ENCODE measurements at regions not wholly inside any gene's neighbourhood (a gene's known extent, or its start where the extent isn't known, plus 50 kb on each side); places are given as distances from the start of the nearest gene placed in this dataset.

- no peak for TF ChIP-seq CTCF (IDR thresholded peaks at IDR 0.05)
- TF ChIP-seq EZH2 (IDR thresholded peaks at IDR 0.05; ENCODE audit: borderline replicate concordance, insufficient read depth, low read depth, low read length, poor library complexity, severe bottlenecking) = no peak
- Histone ChIP-seq H3K4me2 (replicated peaks; ENCODE audit: low read depth, low read length, poor library complexity, severe bottlenecking) (no peak overlapping the region), H3K4me1 (ENCODE audit: control insufficient read depth in 2 of 2, insufficient read depth in 2 of 2, low read length in 2 of 2) (no peaks in the 10 kb centered on the region), H3K27ac (ENCODE audit: low read length in 2 of 2) (no peak overlapping the region), H3K4me3 (ENCODE audit: control extremely low read depth in 1 of 5, extremely low read depth in 1 of 5, insufficient read depth in 1 of 5, low read depth in 2 of 5, low read length in 4 of 5) (no peak overlapping the region), H2AFZ (ENCODE audit: insufficient read depth, low read depth, low read length, poor library complexity, severe bottlenecking) (no peak overlapping the region), H3K79me2 (ENCODE audit: control insufficient read depth, insufficient read depth, low read length) (no peaks in the 10 kb centered on the region), H3K36me3 (replicated peaks in 1 of 2; ENCODE audit: control extremely low read depth in 1 of 2, control insufficient read depth in 1 of 2, extremely low read depth in 1 of 2, insufficient read depth in 2 of 2, low read length in 1 of 2) (no peaks in the 10 kb centered on the region), H3K9me3 (ENCODE audit: control extremely low read depth in 1 of 3, control insufficient read depth in 2 of 3, insufficient read depth in 1 of 3, low read length in 2 of 3) (peaks cover 0 to 5% (median 0%) of the 10 kb centered on the region in 3 donors), H3K9ac (ENCODE audit: low read length) (no peak overlapping the region), H3K27me3 (replicated peaks in 1 of 4; ENCODE audit: control extremely low read depth in 1 of 4, control insufficient read depth in 3 of 4, insufficient read depth in 4 of 4, low read length in 3 of 4) (no peaks in the 10 kb centered on the region), H4K20me1 (ENCODE audit: control insufficient read depth, insufficient read depth, low read length, poor library complexity, severe bottlenecking) (no peaks in the 10 kb centered on the region)
- ChIA-PET POLR2A (no interaction called here), CTCF (no interaction called here)
- intact Hi-C loops (cut with micrococcal nuclease) = no loop called here
- no peak for DNase-seq
- Mint-ChIP-seq H3K27me3 (no peaks in the 10 kb centered on the region), H3K9me3 (ENCODE audit: insufficient read depth) (no peaks in the 10 kb centered on the region), H3K27ac (no peak overlapping the region), H3K4me3 (no peak overlapping the region), H3K4me1 (no peaks in the 10 kb centered on the region)
- ATAC-seq (ENCODE audit: low read depth) = no peak
- 97% methylated on average over 6 of the region's 7 CpGs for WGBS (ENCODE audit: insufficient coverage)
Measured at GRCh38 chr5:3912790-3913189, 317.2 kb downstream of the IRX1 start.

DNA sequence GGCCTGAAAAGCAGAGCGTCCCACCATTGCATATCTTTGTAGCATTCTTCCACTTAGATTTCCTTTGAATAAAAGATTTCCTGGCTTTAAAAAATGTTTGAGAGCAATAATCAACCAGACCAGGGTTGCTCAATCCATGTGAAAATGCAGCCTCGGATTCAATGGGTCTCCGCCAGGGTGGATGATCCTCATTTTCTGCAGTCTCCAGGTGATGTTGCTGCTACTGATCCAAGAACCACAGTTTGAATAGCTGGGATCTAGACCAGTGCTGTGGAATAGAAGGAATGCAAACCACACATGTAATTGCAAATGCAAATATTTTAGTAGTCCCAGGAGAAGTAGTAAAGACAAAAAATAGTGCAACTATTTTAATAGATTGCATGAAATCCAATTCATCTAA is 317.6 kb downstream of the IRX1 start:
- 97% methylated on average over 3 of the region's 3 CpGs for WGBS (ENCODE audit: insufficient coverage)
- CTCF ChIA-PET = no interaction called here

More for the DNA sequence above, 317.6 kb downstream of the IRX1 start:
- DNase-seq (no peak), ATAC-seq (ENCODE audit: low read depth) (no peak)
- Histone ChIP-seq H2AFZ (ENCODE audit: insufficient read depth, low read depth, low read length, poor library complexity, severe bottlenecking) (no peak overlapping the region), H3K27ac (ENCODE audit: low read length in 2 of 2) (no peak overlapping the region), H3K27me3 (replicated peaks in 1 of 4; ENCODE audit: control extremely low read depth in 1 of 4, control insufficient read depth in 3 of 4, insufficient read depth in 4 of 4, low read length in 3 of 4) (no peaks in the 10 kb centered on the region), H3K4me1 (ENCODE audit: control insufficient read depth in 2 of 2, insufficient read depth in 2 of 2, low read length in 2 of 2) (no peaks in the 10 kb centered on the region), H3K4me3 (ENCODE audit: control extremely low read depth in 1 of 5, extremely low read depth in 1 of 5, insufficient read depth in 1 of 5, low read depth in 2 of 5, low read length in 4 of 5) (no peak overlapping the region), H3K79me2 (ENCODE audit: control insufficient read depth, insufficient read depth, low read length) (no peaks in the 10 kb centered on the region), H3K9ac (ENCODE audit: low read length) (no peak overlapping the region), H4K20me1 (ENCODE audit: control insufficient read depth, insufficient read depth, low read length, poor library complexity, severe bottlenecking) (no peaks in the 10 kb centered on the region), H3K36me3 (replicated peaks in 1 of 2; ENCODE audit: control extremely low read depth in 1 of 2, control insufficient read depth in 1 of 2, extremely low read depth in 1 of 2, insufficient read depth in 2 of 2, low read length in 1 of 2) (no peaks in the 10 kb centered on the region), H3K9me3 (ENCODE audit: control extremely low read depth in 1 of 3, control insufficient read depth in 2 of 3, insufficient read depth in 1 of 3, low read length in 2 of 3) (peaks cover 0 to 10% (median 0%) of the 10 kb centered on the region in 3 donors), H3K4me2 (replicated peaks; ENCODE audit: low read depth, low read length, poor library complexity, severe bottlenecking) (no peak overlapping the region)
- intact Hi-C loops (cut with micrococcal nuclease) = no loop called here
- POLR2A ChIA-PET = no interaction called here
- no peak for TF ChIP-seq CTCF (IDR thresholded peaks at IDR 0.05)
- TF ChIP-seq EZH2 (IDR thresholded peaks at IDR 0.05; ENCODE audit: borderline replicate concordance, insufficient read depth, low read depth, low read length, poor library complexity, severe bottlenecking) = no peak
- no peaks in the 10 kb centered on the region for H3K9me3 Mint-ChIP-seq (ENCODE audit: insufficient read depth)
- no peak overlapping the region for H3K27ac Mint-ChIP-seq
- no peaks in the 10 kb centered on the region for H3K4me1 Mint-ChIP-seq
- no peak overlapping the region for H3K4me3 Mint-ChIP-seq
- H3K27me3 Mint-ChIP-seq = no peaks in the 10 kb centered on the region
